GM19240 (cell line): ENCODE measurements at regions not wholly inside any gene's neighbourhood (a gene's known extent, or its start where the extent isn't known, plus 50 kb on each side); places are given as distances from the start of the nearest gene placed in this dataset.
"Not testable (repeated sequence)": the region's sequence is repeated elsewhere in the genome, so short reads cannot be mapped to it uniquely, and the experiment has no call there.

Source experiments
- DNase-seq: peaks from one replicate; pipeline ENCODE4 v3.0.0; 2011; ENCODE audit warnings: low spot score; ENCODE audit not compliant: insufficient read length

- no peak for DNase-seq
These were observed 392.8 kb downstream of the PTH2R start for GRCh38 chr2:208799397-208799796.

GRCh38 chr2:208800887-208801286 lies 394.3 kb downstream of the PTH2R start:
- DNase-seq = not testable (repeated sequence)

GRCh38 chr2:208807756-208808155 lies 401.2 kb downstream of the PTH2R start:
- no peak for DNase-seq

- not testable (repeated sequence) for DNase-seq
These were observed 405.3 kb downstream of the PTH2R start for GRCh38 chr2:208811885-208812284.

- DNase-seq = no peak
These were observed 412.6 kb downstream of the PTH2R start for GRCh38 chr2:208819190-208819589.

- no peak for DNase-seq
These were observed 413.6 kb downstream of the PTH2R start for GRCh38 chr2:208820014-208820688.

GRCh38 chr2:208827109-208827508 lies 420.5 kb downstream of the PTH2R start:
- no peak for DNase-seq

- DNase-seq = no peak
These were observed 421.1 kb downstream of the PTH2R start for GRCh38 chr2:208827549-208828221.

GRCh38 chr2:208830203-208830602 lies 423.6 kb downstream of the PTH2R start:
- no peak for DNase-seq

GRCh38 chr2:208847651-208848050 lies 441.1 kb downstream of the PTH2R start:
- no peak for DNase-seq

GRCh38 chr2:208854717-208855116 lies 448.1 kb downstream of the PTH2R start:
- DNase-seq = no peak

GRCh38 chr2:208867374-208867773 lies 460.8 kb downstream of the PTH2R start:
- no peak for DNase-seq

GRCh38 chr2:208872591-208872990 lies 466.0 kb downstream of the PTH2R start:
- no peak for DNase-seq

GRCh38 chr2:208879666-208880065 lies 473.1 kb downstream of the PTH2R start:
- DNase-seq = no peak

GRCh38 chr2:208880171-208880570 lies 473.6 kb downstream of the PTH2R start:
- no peak for DNase-seq

- no peak for DNase-seq
These were observed 483.9 kb downstream of the PTH2R start for GRCh38 chr2:208890486-208890885.

- DNase-seq = no peak
These were observed 485.6 kb downstream of the PTH2R start for GRCh38 chr2:208892203-208892602.

- DNase-seq = no peak
These were observed 499.7 kb downstream of the PTH2R start for GRCh38 chr2:208906330-208906729.

GRCh38 chr2:208915401-208915800 lies 508.4 kb upstream of the MAP2 start:
- DNase-seq = no peak

GRCh38 chr2:208916881-208917280 lies 507.0 kb upstream of the MAP2 start:
- no peak for DNase-seq

- not testable (repeated sequence) for DNase-seq
These were observed 502.5 kb upstream of the MAP2 start for GRCh38 chr2:208921358-208921757.

- DNase-seq = no peak
These were observed 496.0 kb upstream of the MAP2 start for GRCh38 chr2:208927867-208928266.
